Lower lobe of right lung (tissue), 2 donors: ENCODE measurements at regions not wholly inside any gene's neighbourhood (a gene's known extent, or its start where the extent isn't known, plus 50 kb on each side); places are given as distances from the start of the nearest gene placed in this dataset.
A peak's percentile ranks its signal among the peaks of the same experiment; 100 is the strongest.

Experiments used
- ATAC-seq, 2 donors: fragments of 200-7000 bp; cut with Tn5 transposase; one replicate each; pipeline ENCODE4 v1.9.1; 2020 to 2022; ENCODE audit warnings: mild to moderate bottlenecking in 2 of 2, moderate library complexity in 2 of 2
- DNase-seq: peaks from one replicate; pipeline ENCODE4 v3.0.0-alpha.2; 2020
- H3K27ac ChIP-seq: fragments of 200-600 bp; one replicate; pipeline ENCODE4 v1.8.0; 2022
- H3K27me3 ChIP-seq: fragments of 200-600 bp; one replicate; pipeline ENCODE4 v1.8.0; 2022; ENCODE audit warnings: low read depth
- H3K36me3 ChIP-seq: fragments of 200-600 bp; one replicate; pipeline ENCODE4 v1.8.0; 2022; ENCODE audit warnings: mild to moderate bottlenecking
- H3K4me1 ChIP-seq: fragments of 200-600 bp; one replicate; pipeline ENCODE4 v1.8.0; 2022
- H3K4me3 ChIP-seq: fragments of 200-600 bp; one replicate; pipeline ENCODE4 v1.8.0; 2022; ENCODE audit warnings: mild to moderate bottlenecking
- H3K9me3 ChIP-seq: fragments of 200-600 bp; one replicate; pipeline ENCODE4 v1.8.0; 2022
- CTCF ChIP-seq: fragments of 200-600 bp; IDR thresholded peaks from one replicate; pipeline ENCODE4 v1.8.0; 2022; ENCODE audit warnings: antibody characterized with exemption, mild to moderate bottlenecking
- intact Hi-C: fragments of 100-400 bp; cut with DNase I; formaldehyde crosslinking; loops from one replicate; pipeline ENCODE4 v1.11.0; 2022
- donor health status: DM: no; HTN: yes; CAD: no; lungs with severe emphysema.

DNA sequence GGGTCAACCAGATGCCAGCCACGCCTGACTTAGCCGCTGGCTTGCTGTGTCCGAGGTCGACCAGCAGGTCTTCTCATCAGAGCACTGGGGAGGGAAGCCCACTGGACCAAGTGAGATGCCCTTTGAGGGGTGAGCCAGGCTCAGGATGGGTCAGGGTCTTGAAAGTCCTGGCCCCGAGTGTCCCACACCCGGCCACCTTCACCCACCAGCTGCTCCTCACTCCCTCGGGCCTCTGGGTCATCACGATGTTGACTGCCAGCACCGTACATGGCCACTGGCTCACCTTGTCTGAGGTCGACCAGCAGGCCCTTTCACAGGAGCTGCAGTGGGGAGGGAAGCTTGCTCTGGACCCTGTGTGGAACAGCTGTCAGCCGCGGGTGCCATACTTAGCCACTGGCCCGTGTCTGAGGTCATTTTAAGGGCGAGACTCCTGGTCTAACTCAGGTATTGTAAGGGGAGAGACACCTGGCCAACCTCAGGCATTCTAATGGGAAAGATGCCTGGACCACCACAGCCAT, 1361.3 kb downstream of the UQCRFS1 start:
- Histone ChIP-seq H3K27ac (no peak overlapping the region), H3K9me3 (peaks cover 3% of the 10 kb centered on the region), H3K4me3 (no peak overlapping the region), H3K27me3 (no peaks in the 10 kb centered on the region), H3K4me1 (no peaks in the 10 kb centered on the region), H3K36me3 (no peaks in the 10 kb centered on the region)
- TF ChIP-seq CTCF: no peak
- DNase-seq (no peak), ATAC-seq (no peak)
- intact Hi-C loops: no loop called here

- H3K9me3 ChIP-seq: peaks cover 3% of the 10 kb centered on the region
- peak in 1 of 2 donors; percentile 27 for ATAC-seq
- intact Hi-C loops: no loop called here
Observed at GRCh38 chr19:27851002-27851481, 1361.9 kb downstream of the UQCRFS1 start.

GRCh38 chr19:27846944-27847343, 1366.0 kb downstream of the UQCRFS1 start:
- ATAC-seq (no peak), DNase-seq (no peak)
- H3K36me3 ChIP-seq: no peaks in the 10 kb centered on the region
- H3K9me3 ChIP-seq: peaks cover 3% of the 10 kb centered on the region
- no peaks in the 10 kb centered on the region for H3K4me1 ChIP-seq
- no peak overlapping the region for H3K27ac ChIP-seq
- no peak overlapping the region for H3K4me3 ChIP-seq
- no peaks in the 10 kb centered on the region for H3K27me3 ChIP-seq
- intact Hi-C loops: no loop called here
- no peak for TF ChIP-seq CTCF

More at GRCh38 chr19:27851002-27851481, 1361.9 kb downstream of the UQCRFS1 start:
- Histone ChIP-seq H3K4me3 (no peak overlapping the region), H3K4me1 (no peaks in the 10 kb centered on the region), H3K27me3 (no peaks in the 10 kb centered on the region), H3K27ac (no peak overlapping the region), H3K36me3 (no peaks in the 10 kb centered on the region)
- DNase-seq: no peak
- TF ChIP-seq CTCF: no peak

DNA sequence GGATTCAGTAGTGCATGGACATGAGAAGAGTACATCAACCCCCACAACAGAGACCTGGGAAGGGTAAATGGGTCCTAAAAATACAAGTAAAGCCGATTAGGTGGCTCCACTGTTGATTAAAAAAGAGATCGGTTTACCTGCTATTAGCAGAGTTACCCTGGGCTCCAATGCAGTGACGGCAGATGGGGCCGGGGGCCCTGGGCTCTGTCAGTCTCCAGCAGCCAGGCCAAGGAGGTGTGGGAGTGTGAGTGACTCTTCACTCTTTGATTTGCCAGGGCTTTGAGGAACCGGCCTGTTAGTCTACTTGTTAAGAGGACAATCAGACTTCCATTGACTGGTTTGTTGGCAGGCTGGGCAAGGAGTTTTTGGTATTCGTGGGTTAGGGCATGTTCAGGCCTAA, 1368.7 kb downstream of the UQCRFS1 start:
- Histone ChIP-seq H3K36me3 (no peaks in the 10 kb centered on the region), H3K4me1 (no peaks in the 10 kb centered on the region), H3K27me3 (no peaks in the 10 kb centered on the region), H3K27ac (no peak overlapping the region), H3K4me3 (no peak overlapping the region), H3K9me3 (no peaks in the 10 kb centered on the region)
- TF ChIP-seq CTCF: no peak
- DNase-seq (no peak), ATAC-seq (no peak)
- intact Hi-C loops: no loop called here

GRCh38 chr19:27843861-27844260, 1369.1 kb downstream of the UQCRFS1 start:
- Histone ChIP-seq H3K36me3 (no peaks in the 10 kb centered on the region), H3K27ac (no peak overlapping the region), H3K9me3 (no peaks in the 10 kb centered on the region), H3K4me1 (no peaks in the 10 kb centered on the region), H3K27me3 (no peaks in the 10 kb centered on the region), H3K4me3 (no peak overlapping the region)
- ATAC-seq (no peak), DNase-seq (no peak)
- intact Hi-C loops: no loop called here
- TF ChIP-seq CTCF: no peak
